Inferior parietal cortex (tissue), 1 donor: ENCODE measurements at regions not wholly inside any gene's neighbourhood (a gene's known extent, or its start where the extent isn't known, plus 50 kb on each side); places are given as distances from the start of the nearest gene placed in this dataset.
A peak's percentile ranks its signal among the peaks of the same experiment; 100 is the strongest.

Experiments
- DNase-seq: peaks from one replicate; pipeline ENCODE4 v3.0.0-alpha.2; 2016; ENCODE audit errors: extremely low spot score

GRCh38 chr1:14302025-14302424, 296.5 kb upstream of the KAZN start:
- no peak for DNase-seq

GRCh38 chr1:14303011-14303410, 295.5 kb upstream of the KAZN start:
- DNase-seq: no peak

GRCh38 chr1:14304381-14304865, 294.1 kb upstream of the KAZN start:
- DNase-seq: no peak

- no peak for DNase-seq
These were observed 290.0 kb upstream of the KAZN start for GRCh38 chr1:14308460-14308859.

- no peak for DNase-seq
These were observed 288.5 kb upstream of the KAZN start for GRCh38 chr1:14309984-14310383.

GRCh38 chr1:14310476-14310875, 288.0 kb upstream of the KAZN start:
- peak; percentile 27 for DNase-seq

GRCh38 chr1:14313731-14314431, 284.6 kb upstream of the KAZN start:
- no peak for DNase-seq

GRCh38 chr1:14318830-14319229, 279.7 kb upstream of the KAZN start:
- DNase-seq: no peak

GRCh38 chr1:14320518-14320917, 278.0 kb upstream of the KAZN start:
- DNase-seq: no peak

- DNase-seq: no peak
These were observed 277.5 kb upstream of the KAZN start for GRCh38 chr1:14320986-14321385.

- DNase-seq: no peak
These were observed 277.1 kb upstream of the KAZN start for GRCh38 chr1:14321422-14321821.

GRCh38 chr1:14323568-14324247, 274.8 kb upstream of the KAZN start:
- no peak for DNase-seq

- DNase-seq: no peak
These were observed 274.2 kb upstream of the KAZN start for GRCh38 chr1:14324248-14324630.

GRCh38 chr1:14326857-14327256, 271.6 kb upstream of the KAZN start:
- DNase-seq: no peak

GRCh38 chr1:14328685-14329084, 269.8 kb upstream of the KAZN start:
- DNase-seq: no peak

- DNase-seq: no peak
These were observed 266.3 kb upstream of the KAZN start for GRCh38 chr1:14332158-14332557.

- DNase-seq: no peak
These were observed 263.9 kb upstream of the KAZN start for GRCh38 chr1:14334336-14335176.

- DNase-seq: no peak
These were observed 260.0 kb upstream of the KAZN start for GRCh38 chr1:14338509-14338908.

- no peak for DNase-seq
These were observed 259.2 kb upstream of the KAZN start for GRCh38 chr1:14339288-14339687.

GRCh38 chr1:14340002-14340785, 258.3 kb upstream of the KAZN start:
- no peak for DNase-seq

GRCh38 chr1:14341147-14341546, 257.3 kb upstream of the KAZN start:
- DNase-seq: no peak
